NCI-H1092 treated with DMSO at 0.1 percent for 48 hours (cell line): ENCODE measurements at regions not wholly inside any gene's neighbourhood (a gene's known extent, or its start where the extent isn't known, plus 50 kb on each side); places are given as distances from the start of the nearest gene placed in this dataset.
"Not testable (repeated sequence)": the region's sequence is repeated elsewhere in the genome, so short reads cannot be mapped to it uniquely, and the experiment has no call there.

Source experiments
- DNase-seq: peaks from one replicate; lab custom pipeline; 2025; lab: John Stamatoyannopoulos, UW

GRCh38 chr14:98909251-98909944, 362.6 kb downstream of the BCL11B start:
- no peak for DNase-seq

GRCh38 chr14:98910061-98910460, 361.9 kb downstream of the BCL11B start:
- DNase-seq: no peak

- DNase-seq: no peak
Observed at GRCh38 chr14:98912655-98913054, 359.3 kb downstream of the BCL11B start.

GRCh38 chr14:98913967-98914650, 357.9 kb downstream of the BCL11B start:
- no peak for DNase-seq

GRCh38 chr14:98914942-98915341, 357.1 kb downstream of the BCL11B start:
- DNase-seq: no peak

- DNase-seq: no peak
Observed at GRCh38 chr14:98915625-98916024, 356.4 kb downstream of the BCL11B start.

GRCh38 chr14:98916036-98916435, 356.0 kb downstream of the BCL11B start:
- no peak for DNase-seq

- no peak for DNase-seq
Observed at GRCh38 chr14:98916476-98916875, 355.5 kb downstream of the BCL11B start.

- no peak for DNase-seq
Observed at GRCh38 chr14:98919434-98919833, 352.6 kb downstream of the BCL11B start.

- not testable (repeated sequence) for DNase-seq
Observed at GRCh38 chr14:98921306-98921705, 350.7 kb downstream of the BCL11B start.

- no peak for DNase-seq
Observed at GRCh38 chr14:98923596-98923995, 348.4 kb downstream of the BCL11B start.

- DNase-seq: no peak
Observed at GRCh38 chr14:98924046-98924445, 348.0 kb downstream of the BCL11B start.

GRCh38 chr14:98925354-98926040, 346.5 kb downstream of the BCL11B start:
- DNase-seq: no peak

GRCh38 chr14:98926146-98926545, 345.9 kb downstream of the BCL11B start:
- DNase-seq: no peak

GRCh38 chr14:98926801-98927200, 345.2 kb downstream of the BCL11B start:
- no peak for DNase-seq

- DNase-seq: no peak
Observed at GRCh38 chr14:98927986-98928385, 344.0 kb downstream of the BCL11B start.

- no peak for DNase-seq
Observed at GRCh38 chr14:98928418-98928817, 343.6 kb downstream of the BCL11B start.

GRCh38 chr14:98931126-98931525, 340.9 kb downstream of the BCL11B start:
- no peak for DNase-seq

- DNase-seq: no peak
Observed at GRCh38 chr14:98931911-98932310, 340.1 kb downstream of the BCL11B start.

GRCh38 chr14:98932431-98933325, 339.3 kb downstream of the BCL11B start:
- no peak for DNase-seq

GRCh38 chr14:98934569-98934968, 337.4 kb downstream of the BCL11B start:
- DNase-seq: not testable (repeated sequence)

- DNase-seq: no peak
Observed at GRCh38 chr14:98935921-98936320, 336.1 kb downstream of the BCL11B start.
